ENCODE measurements at regions not wholly inside any gene's neighbourhood (a gene's known extent, or its start where the extent isn't known, plus 50 kb on each side); places are given as distances from the start of the nearest gene placed in this dataset.
A peak's percentile ranks its signal among the peaks of the same experiment; 100 is the strongest.

GRCh38 chr18:40957533-40958070 lies 997.4 kb upstream of the PIK3C3 start:
- FAIRE-seq, result no peak
- Histone ChIP-seq H3K36me3 (ENCODE audit: control insufficient read depth in 2 of 3, insufficient read depth in 3 of 3, low read length in 3 of 3) (no peaks in the 10 kb centered on the region), H3K4me1 (ENCODE audit: control insufficient read depth in 2 of 3, insufficient read depth in 2 of 3, low read depth in 1 of 3, low read length in 3 of 3) (no peaks in the 10 kb centered on the region), H3K27me3 (ENCODE audit: control insufficient read depth, insufficient read depth, low read length) (no peaks in the 10 kb centered on the region), H3K4me3 (ENCODE audit: low read length in 3 of 3) (no peak overlapping the region), H3K9me3 (ENCODE audit: control insufficient read depth in 2 of 3, insufficient read depth in 1 of 3, low read length in 3 of 3) (no peaks in the 10 kb centered on the region), H3K9ac (ENCODE audit: low read length in 3 of 3) (no peak overlapping the region), H3K27ac (ENCODE audit: low read depth in 2 of 2, low read length in 2 of 2) (no peak overlapping the region)
- intact Hi-C loops (cut with DNase I), result no loop called here
- DNase-seq, result no peak
- TF ChIP-seq CTCF (IDR thresholded peaks at IDR 0.05; ENCODE audit: borderline replicate concordance, extremely low read depth, insufficient read depth), result peak; percentile 4

DNA sequence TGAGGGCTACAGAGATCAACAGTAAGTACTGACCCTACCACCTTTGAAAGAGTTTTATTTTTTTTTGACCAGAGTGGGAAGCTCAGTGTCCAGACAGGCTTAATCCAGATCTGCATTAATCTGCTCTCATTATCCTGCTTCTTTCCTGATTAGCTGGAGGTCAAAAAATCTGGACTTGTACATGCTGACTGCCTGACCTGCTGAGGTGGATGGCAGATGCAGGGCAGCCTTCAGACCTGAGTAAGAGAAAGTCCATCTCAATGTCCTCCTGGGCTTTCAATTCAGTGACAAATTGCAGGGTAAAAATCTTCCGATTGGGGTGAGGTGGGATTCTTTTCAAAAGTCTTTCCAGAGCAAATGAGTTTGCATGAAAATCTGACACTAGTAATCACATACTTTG lies 998.8 kb upstream of the PIK3C3 start:
- H3K4me3 ChIP-seq (ENCODE audit: low read length in 3 of 3), result no peak overlapping the region
- no peak overlapping the region for H3K27ac ChIP-seq (ENCODE audit: low read depth in 2 of 2, low read length in 2 of 2)
- no peak for TF ChIP-seq CTCF (IDR thresholded peaks at IDR 0.05; ENCODE audit: borderline replicate concordance, extremely low read depth, insufficient read depth)
- FAIRE-seq, result no peak
- no peaks in the 10 kb centered on the region for H3K9me3 ChIP-seq (ENCODE audit: control insufficient read depth in 2 of 3, insufficient read depth in 1 of 3, low read length in 3 of 3)
- no peaks in the 10 kb centered on the region for H3K4me1 ChIP-seq (ENCODE audit: control insufficient read depth in 2 of 3, insufficient read depth in 2 of 3, low read depth in 1 of 3, low read length in 3 of 3)
- no peaks in the 10 kb centered on the region for H3K36me3 ChIP-seq (ENCODE audit: control insufficient read depth in 2 of 3, insufficient read depth in 3 of 3, low read length in 3 of 3)
- intact Hi-C loops (cut with DNase I), result no loop called here
- H3K9ac ChIP-seq (ENCODE audit: low read length in 3 of 3), result no peak overlapping the region
- no peak for DNase-seq
- no peaks in the 10 kb centered on the region for H3K27me3 ChIP-seq (ENCODE audit: control insufficient read depth, insufficient read depth, low read length)

DNA sequence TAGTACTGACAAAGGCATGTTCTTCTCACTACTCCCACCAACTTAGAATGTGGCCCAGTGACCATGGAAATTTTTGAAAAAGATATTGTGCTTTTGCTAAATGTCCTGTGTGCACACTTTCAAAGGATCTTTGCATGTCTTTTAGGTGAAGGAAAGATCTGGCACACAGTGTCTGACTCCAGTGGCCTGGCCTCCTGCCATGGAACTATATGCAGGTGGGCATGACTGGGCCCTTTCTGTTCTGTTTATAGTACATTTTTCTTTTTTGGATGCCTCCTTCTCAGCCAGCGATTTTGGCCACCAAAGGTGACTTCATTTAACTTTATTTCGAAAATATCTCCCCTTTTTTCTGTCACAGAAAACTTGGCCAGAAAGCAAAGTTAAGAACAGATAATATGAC lies 999.7 kb upstream of the PIK3C3 start:
- no peak for FAIRE-seq
- no peak for TF ChIP-seq CTCF (IDR thresholded peaks at IDR 0.05; ENCODE audit: borderline replicate concordance, extremely low read depth, insufficient read depth)

More for the DNA sequence above, 999.7 kb upstream of the PIK3C3 start:
- no peaks in the 10 kb centered on the region for H3K9me3 ChIP-seq (ENCODE audit: control insufficient read depth in 2 of 3, insufficient read depth in 1 of 3, low read length in 3 of 3)
- no peak overlapping the region for H3K27ac ChIP-seq (ENCODE audit: low read depth in 2 of 2, low read length in 2 of 2)
- H3K4me3 ChIP-seq (ENCODE audit: low read length in 3 of 3), result no peak overlapping the region
- no peak overlapping the region for H3K9ac ChIP-seq (ENCODE audit: low read length in 3 of 3)
- H3K36me3 ChIP-seq (ENCODE audit: control insufficient read depth in 2 of 3, insufficient read depth in 3 of 3, low read length in 3 of 3), result no peaks in the 10 kb centered on the region
- H3K27me3 ChIP-seq (ENCODE audit: control insufficient read depth, insufficient read depth, low read length), result no peaks in the 10 kb centered on the region
- DNase-seq, result no peak
- no peaks in the 10 kb centered on the region for H3K4me1 ChIP-seq (ENCODE audit: control insufficient read depth in 2 of 3, insufficient read depth in 2 of 3, low read depth in 1 of 3, low read length in 3 of 3)
- intact Hi-C loops (cut with DNase I), result no loop called here
